ENCODE measurements at regions not wholly inside any gene's neighbourhood (a gene's known extent, or its start where the extent isn't known, plus 50 kb on each side); places are given as distances from the start of the nearest gene placed in this dataset.

DNA sequence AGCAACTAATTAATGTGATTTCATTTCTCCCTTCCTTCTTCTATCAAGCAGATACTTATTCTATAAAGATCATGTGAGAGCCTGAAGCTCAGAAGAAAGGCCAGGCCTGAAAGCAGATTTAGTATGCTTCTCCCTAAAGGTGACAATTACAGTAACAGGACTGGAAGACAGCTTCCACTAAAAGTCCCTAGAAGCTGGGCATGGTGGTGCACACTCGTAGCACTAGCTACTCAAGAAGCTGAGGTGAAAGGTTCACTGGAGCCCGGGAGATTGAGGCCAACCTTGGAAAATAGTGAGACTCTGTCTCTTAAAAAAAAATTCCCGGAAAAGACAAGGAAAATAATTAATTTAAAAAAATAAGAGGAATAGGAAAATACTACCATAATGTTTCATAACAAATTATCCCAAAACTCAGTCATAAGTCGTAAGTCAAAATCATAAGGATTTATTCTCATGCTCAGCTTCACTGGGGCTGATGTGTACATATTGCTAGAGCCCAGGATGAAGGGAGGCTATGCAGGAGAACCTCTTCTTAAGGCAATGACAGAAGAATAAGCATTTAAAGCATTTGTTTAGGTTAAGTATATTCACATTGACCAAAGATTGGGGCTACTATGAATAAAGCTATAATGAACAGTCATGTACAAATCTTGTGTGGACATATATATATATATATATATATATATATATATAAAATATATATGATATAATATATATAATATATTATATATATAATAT is 210.8 kb upstream of the SMARCA2 start:
- DNase-seq (ENCODE audit: low read depth in 2 of 3, low spot score in 2 of 3): no peak

DNA sequence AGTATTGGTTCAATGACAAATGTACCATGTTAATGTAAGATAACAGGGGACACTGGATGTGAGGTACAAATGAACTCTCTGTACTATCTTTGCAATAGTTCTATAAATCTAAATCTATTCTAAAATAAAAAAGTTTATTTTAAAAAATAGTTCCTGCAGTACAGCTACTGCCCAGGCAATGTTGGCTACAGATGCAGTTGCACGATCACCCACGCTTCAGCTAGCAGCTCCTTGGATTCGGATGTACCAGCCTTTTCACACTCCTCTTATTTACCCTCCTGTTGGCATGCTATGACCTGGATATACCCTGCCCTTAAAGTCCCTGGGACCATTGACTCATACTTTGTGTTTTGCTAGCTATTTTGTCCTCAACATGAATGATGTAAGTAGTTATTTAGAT is 185.4 kb upstream of the SMARCA2 start:
- DNase-seq (ENCODE audit: low read depth in 2 of 3, low spot score in 2 of 3): no peak

DNA sequence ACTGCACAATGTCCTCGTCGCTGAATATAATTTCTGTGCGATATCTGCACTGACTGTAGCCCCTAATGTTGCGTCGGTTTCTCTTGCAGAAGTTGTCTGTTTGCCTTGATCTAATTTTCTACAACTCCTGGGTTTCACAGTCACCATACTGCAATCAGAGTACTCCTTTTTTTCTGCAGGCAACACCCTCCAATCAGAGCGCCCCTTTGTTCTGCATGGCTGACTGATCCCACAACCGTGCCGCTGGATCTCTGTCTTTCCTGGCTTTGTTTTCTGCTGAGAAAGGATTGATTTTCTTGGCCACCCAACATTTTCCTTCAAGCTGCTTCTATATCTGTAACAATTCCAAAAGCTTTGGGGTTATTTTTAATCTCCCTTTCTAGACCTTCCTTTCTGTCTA is 182.2 kb upstream of the SMARCA2 start:
- no peak for DNase-seq (ENCODE audit: low read depth in 2 of 3, low spot score in 2 of 3)

DNA sequence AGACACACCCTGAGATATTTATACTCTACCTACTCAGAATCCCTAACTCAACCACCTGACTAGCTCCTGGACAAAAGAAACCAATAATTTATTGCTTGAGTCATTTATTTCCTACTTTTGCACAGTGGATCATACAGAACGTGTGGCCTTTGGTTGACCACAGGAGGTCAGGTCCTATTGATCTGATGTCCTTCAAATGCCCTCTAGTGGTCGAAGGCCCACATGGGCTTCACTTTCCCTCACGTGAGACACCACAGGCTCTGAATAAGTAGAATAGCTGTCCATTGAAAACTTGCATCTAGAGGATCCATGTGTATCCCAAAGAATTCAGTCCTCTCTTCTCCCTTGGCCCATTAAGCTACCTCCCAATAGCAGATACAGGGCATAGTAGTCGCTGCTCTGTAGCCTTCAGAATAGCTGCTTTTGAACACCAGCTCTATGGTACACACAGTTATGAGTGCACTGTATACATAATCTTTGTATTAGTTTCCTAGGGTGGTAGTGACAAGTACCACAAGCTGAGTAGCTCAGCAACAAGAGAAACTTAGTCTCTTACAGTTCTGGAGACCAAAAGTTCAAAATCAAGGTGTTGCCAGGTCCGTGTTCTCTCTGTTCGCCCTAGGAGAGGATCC is 177.6 kb upstream of the SMARCA2 start:
- DNase-seq (ENCODE audit: low read depth in 2 of 3, low spot score in 2 of 3): peak in 2 of 3 donors; percentile 11 to 20

DNA sequence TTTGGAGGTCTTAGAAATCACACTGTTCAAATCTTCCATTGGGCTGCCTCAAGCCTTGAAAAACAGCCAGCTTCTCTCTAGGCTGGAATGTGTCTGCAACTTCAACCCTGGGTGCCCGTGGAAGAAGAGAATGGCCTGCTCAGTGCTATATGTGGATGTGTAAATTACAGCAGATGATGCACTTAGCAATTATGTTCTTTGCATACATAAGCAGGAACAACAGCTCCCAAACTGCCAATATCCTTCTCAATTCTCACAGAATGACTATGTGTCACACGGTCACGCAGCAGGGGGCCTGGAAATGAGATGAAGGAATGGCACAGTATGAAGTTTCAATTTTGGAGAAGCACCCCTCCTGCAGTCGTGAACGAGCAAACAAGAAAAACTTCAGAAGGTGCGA is 175.2 kb upstream of the SMARCA2 start:
- DNase-seq (ENCODE audit: low read depth in 2 of 3, low spot score in 2 of 3): no peak

DNA sequence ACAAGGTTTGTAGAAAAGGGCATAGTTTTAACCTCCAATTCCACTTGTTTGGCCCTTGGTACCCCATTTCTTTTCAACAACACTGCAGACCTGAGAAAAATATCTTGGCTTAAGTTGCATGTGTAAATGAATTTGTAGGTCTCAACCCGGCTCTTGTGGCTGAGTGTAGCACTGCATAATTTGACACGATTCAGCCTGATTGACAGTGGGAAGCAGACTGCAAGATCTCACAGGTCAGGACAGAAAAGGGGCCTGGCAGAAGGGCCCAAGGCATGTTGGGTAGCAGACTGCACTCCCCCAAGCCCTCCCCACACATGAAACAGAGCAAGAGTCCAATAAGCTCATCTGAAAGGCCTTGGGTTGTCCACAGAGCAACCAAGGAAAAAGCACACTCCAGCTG is 169.7 kb upstream of the SMARCA2 start:
- DNase-seq (ENCODE audit: low read depth in 2 of 3, low spot score in 2 of 3): no peak

DNA sequence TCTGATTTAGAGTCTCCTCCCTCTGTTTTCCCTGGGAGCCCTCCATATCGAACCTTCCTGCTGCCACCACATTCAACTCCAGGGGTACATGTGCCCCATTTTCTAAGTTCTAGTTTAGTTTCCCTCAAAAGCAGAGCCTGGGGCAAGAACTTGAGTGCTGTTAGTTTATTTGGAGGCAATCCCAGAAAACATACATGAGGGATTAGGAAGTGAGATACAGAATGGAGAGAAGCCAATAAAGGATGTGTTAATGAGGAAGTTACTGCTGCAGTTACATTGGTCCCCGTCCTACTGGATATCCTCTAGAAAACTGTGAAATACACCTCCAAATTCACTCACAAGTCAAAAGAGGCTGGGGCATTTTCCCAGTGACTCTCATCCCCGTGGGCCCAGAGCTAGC is 159.4 kb upstream of the SMARCA2 start:
- DNase-seq (ENCODE audit: low read depth in 2 of 3, low spot score in 2 of 3): no peak

DNA sequence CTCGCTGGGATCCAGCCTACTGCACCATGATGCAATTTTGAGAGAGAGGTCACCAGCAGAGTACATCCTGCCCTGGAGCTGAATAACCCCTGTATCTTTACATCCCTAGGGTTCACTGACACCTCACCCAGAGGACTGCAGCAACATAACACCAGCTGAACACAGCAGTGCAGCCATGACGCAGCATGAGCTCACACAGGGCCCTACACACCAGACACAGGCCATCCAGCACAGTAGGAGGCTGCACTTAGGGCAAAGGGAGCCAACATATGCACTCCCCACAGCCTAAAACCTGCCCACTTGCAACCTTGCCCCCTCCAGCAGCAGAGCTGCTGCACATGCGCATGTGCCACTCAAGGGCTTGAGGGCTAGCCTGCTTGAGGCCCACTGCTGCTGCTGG is 157.3 kb upstream of the SMARCA2 start:
- no peak for DNase-seq (ENCODE audit: low read depth in 2 of 3, low spot score in 2 of 3)

DNA sequence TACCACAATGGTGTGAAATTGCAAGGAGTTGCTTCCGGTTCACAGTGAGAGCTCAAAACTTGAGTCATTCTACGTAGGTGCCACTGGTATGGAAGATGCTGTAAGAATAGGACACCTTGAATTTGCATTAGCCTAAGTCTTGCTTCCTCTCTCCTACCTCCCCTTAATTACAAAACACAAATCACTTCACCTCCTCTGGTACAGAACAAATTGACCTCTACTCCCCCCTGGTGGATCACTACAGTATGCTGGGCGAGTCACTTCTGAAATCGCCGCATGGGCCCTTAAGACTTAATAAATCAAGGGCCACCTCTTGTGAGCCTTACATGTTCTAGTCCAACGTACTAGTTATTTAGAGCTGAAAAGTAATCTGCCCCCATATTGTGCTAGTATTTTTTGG is 145.3 kb upstream of the SMARCA2 start:
- peak in 2 of 3 donors; percentile 3 to 28 for DNase-seq (ENCODE audit: low read depth in 2 of 3, low spot score in 2 of 3)

DNA sequence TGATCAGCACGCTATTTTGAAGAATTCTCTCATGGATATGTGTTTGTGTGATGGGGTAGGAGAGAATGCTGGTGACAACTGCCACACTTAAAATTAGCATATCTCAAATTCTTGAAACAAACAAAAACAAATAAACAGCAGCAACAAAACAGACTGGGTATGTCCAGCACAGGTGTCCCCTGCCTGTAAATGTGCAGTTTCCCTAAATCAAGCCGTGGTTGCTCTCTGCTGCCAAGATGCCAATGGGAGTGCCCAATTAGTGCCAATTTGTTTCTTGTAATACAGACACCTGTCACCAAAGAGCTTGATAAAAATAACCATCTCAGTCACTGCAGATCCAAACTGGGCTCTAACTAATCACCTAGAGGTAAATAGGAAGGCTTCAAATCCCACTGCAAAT is 144.2 kb upstream of the SMARCA2 start:
- DNase-seq (ENCODE audit: low read depth in 2 of 3, low spot score in 2 of 3): no peak

DNA sequence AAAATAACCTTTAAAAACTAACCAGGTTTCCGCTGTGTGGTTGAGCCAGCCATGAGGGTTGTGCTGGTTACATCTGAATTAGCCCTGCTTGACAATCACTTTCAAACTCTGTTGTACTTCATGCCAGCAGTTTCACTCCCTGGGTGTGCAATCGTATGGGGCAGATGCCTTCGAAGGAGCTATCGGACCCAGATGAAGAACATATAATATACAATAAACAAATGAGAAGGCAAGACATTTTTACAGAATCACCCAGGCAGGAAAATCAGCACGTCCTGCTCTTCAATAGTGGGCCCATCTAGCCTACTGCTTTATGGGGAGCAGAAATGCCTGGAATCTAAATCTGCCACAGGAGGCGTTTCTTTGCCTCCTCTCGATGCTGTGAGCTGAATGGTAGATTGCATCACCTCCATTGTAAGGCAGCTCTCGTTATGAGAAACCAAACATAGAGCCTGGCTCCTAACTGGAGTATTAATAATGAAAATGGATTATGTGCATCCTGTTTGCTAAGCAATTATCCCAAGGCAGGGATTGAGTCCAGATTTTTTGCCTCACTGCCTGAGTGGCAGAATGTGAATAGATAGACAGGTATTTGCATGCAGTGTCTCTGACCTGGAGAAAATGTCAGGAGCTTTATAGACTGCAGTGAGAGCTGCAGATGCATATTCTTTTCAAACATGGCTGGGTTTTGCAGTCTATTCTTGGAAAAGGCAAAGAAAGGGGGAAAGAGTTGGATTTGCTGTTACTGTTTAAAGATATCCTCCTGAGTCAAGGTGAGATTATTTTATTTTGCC is 143.3 kb upstream of the SMARCA2 start:
- no peak for DNase-seq (ENCODE audit: low read depth in 2 of 3, low spot score in 2 of 3)

DNA sequence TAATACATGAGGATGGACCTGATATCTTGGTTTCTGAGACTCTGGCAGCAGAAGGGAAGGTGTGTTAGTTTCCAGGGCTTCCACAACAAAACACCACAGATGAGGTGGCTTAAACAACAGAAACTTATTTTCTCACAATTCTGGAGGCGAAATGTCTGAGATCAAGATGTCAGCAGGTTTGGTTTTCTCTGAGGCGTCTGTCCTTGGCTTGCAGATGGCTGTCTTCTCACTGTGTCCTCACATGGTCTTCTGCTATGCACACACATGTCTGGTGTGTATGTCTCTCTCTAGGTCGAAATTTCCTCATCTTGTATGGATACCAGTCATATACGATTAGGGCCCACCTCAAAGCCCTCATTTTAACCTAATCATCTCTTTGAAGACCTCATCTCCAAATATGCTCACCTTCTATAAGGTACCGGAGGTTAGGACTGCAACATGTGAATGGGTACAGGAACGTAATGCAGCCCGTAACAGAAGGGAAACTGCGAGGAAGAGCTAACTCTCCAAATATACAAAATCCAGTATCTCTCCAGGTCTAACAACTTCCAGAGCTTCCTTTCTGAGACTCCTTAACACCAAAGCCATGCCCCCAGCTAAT is 139.8 kb upstream of the SMARCA2 start:
- DNase-seq (ENCODE audit: low read depth in 2 of 3, low spot score in 2 of 3): no peak

DNA sequence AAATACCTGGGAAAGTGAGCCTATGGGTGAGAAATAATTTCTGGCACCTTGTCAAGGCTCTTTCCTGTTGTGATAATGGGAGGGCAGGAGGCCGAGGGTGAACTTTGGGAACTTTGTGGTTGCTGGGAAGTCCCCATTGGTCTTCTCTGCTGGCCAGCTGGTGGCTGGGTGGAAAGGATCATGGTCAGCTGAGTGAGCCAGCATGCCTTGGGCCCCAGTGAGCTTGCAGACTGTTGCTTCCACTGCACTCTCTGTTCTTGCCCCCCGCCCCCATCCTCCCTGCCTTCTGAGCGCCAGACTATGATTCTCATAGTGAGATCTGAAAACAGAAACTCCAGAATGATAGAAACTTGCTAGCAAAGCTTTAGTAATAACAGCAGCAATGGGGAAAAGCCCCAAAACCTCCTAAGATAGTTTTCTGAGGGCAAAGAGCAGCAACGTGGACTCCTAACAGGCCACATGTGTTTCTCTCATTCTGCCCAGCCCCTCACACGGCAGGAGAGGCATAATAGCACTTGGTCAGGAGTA is 139.2 kb upstream of the SMARCA2 start:
- no peak for DNase-seq (ENCODE audit: low read depth in 2 of 3, low spot score in 2 of 3)

DNA sequence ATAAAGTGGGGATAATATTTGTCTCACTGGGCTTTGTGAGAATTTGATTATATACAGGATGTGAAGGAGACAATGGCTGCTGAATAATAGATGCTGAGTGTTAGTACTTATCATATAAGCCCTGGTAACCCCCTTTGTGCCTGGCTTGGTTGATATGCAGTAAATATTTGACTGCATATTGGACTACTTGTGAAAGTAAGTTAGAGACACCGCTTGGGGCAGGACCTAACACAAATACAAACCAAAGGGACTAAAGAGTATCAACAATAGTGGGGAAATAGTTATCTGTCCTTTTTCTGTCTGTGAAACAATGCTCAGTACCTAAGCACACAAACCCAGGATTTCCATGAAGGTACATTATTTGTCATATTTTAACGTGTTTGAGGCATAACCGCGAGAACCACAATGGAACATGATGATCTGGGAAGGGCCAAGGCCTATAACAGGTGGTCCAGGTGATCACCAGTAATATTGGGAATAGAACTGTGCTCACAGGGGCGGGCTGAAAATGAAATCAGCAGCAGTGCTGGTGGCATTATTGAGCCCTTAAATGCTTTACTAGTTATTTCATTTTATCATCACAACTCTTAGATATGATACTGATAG is 138.2 kb upstream of the SMARCA2 start:
- DNase-seq (ENCODE audit: low read depth in 2 of 3, low spot score in 2 of 3): no peak

DNA sequence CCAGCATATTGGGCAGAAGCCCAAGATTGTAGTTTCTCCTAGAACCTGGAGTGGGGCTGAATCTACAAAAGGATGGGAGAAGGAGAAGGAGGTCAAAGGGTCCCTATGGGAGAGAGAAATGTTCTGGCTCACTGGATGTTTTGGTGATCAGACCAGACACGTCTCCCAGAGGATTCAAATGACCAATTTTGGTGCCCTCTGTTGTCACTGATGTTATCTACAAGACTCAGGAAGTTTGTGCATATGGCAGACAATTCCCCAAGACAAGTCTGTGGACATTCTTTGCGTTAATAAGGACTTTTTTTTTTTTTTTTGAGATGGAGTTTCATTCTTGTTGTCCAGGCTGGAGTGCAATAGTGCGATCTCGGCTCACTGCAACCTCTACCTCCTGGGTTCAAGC is 137.2 kb upstream of the SMARCA2 start:
- no peak for DNase-seq (ENCODE audit: low read depth in 2 of 3, low spot score in 2 of 3)

DNA sequence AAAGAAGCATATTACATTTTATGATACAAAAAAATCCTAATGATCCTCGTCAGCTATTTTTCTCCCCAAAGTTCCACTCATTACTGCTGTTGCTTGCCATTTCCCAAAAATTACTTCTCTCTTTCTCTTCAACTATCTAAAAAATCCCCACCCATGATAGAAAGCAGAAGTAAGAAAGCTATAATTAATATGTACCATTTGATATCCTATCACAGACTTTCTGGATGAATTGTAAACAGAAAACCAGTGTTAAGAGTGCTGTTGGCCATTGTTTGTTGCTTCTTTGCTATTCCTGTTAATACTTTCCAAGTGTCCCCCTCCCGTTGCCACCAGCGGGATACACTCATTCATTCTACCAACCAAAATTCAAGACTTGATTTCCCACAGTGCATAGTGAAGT is 136.3 kb upstream of the SMARCA2 start:
- no peak for DNase-seq (ENCODE audit: low read depth in 2 of 3, low spot score in 2 of 3)

DNA sequence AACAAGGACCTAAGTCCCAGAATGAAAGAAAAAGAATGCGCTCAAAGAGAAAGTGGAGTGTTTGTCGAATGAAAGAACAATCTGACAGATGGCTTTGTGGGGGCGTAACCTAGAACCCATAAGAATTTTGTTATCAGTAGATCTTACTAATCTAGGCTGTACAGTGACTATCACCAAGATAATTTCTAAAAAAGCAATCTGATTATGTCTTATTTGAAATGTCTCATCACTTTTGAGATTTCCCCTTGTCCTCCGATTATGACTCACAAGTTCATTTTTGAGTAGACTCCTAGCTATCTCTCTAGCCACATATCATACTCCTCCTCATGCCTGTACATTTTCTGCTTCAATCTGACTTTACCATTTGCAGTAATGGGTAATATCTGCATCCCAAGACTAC is 135.6 kb upstream of the SMARCA2 start:
- DNase-seq (ENCODE audit: low read depth in 2 of 3, low spot score in 2 of 3): no peak

DNA sequence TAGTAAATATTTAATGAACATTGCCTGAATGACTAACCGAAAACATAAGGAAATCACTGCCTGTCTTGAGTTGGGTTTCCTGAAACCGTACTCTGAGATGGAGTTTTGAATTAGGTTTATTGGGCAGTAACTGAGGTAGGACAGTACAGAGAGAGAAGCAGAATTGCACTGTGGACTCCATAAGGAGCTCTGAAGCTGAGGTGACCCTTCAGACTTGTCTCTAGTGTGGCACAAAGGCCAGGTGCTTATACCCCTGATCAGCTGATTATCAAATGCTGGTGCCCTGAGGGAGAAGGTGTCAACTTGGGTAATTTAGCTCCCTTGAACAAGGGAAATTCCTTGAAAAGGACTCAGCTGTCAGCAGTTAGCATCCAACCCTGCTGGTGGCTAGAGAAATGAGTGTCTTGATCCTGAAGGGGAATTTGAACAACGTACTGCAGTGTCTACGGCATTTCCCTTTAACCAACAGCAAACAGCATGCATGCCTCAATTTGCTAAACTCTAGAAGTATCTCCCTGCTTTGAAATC is 135.0 kb upstream of the SMARCA2 start:
- DNase-seq (ENCODE audit: low read depth in 2 of 3, low spot score in 2 of 3): no peak

DNA sequence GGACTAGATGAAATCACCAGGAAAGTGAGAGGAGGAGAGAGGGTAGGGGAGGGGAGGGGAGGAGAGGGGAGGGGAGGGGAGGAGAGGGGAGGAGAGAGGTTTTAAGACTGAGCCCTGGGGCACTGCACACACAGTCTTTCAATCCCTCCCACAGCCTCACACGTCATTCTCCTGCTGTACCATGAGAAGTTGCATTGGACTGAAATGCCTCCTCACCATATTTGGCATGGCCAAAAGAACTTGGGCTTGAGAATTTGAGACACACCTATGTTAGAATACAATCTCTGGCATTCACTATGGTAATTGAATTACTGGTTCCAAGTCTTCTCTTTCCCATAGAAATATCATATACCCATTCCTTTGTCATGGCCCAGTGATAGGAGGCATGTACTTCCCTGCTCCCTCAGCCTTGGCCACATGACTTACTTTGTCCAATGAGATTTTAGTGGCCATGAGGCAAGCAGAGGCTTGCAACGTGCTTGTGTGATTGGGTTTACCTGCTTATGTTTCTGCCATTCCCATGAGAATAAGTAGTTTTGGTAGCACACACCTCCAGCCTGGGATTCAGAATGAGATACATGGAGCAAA is 133.3 kb upstream of the SMARCA2 start:
- DNase-seq (ENCODE audit: low read depth in 2 of 3, low spot score in 2 of 3): no peak

DNA sequence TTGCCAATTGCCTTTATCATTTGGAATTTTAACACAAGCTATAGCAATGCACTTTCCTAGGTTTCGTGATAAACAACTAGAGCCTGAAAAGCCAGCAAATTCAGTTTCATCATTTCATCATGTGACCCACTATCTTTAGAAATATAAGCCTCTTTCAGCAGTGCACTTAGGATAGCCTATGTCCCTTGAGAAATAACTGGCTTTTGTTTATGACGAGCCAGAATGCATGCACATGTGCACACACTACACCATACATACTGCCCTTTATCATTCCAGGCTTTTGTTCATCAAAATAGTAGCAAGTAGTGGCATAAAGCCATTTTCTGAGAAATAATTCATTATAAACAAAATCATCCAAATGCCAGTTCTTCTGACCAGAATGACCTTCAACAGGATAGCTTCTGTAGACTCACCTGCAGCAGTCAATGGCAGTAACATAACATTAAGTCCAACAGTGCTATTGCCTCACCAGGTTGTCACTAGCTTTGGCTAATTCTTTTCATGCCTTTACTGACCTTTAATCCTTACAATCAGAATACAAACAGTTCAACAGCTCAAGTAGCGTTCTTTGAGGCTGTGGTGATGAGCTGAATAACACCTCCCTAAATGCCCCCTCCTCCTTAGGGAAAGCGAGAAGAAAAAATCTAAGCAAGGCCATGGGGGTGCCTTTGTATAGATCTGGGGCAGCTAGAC is 132.3 kb upstream of the SMARCA2 start:
- no peak for DNase-seq (ENCODE audit: low read depth in 2 of 3, low spot score in 2 of 3)

Data from hematopoietic multipotent progenitor cell (in vitro differentiated cells).